Neural progenitor cell (in vitro differentiated cells): ENCODE measurements at regions not wholly inside any gene's neighbourhood (a gene's known extent, or its start where the extent isn't known, plus 50 kb on each side); places are given as distances from the start of the nearest gene placed in this dataset.

Experiments
- EZH2 ChIP-seq: fragments of 200-600 bp; sonication (generic); IDR thresholded peaks from 2 replicates; pipeline ENCODE4 v1.6.1; 2017; ENCODE audit warnings: antibody characterized with exemption, mild to moderate bottlenecking, moderate library complexity
- EZH2phosphoT487 ChIP-seq: fragments of 200-600 bp; sonication (generic); IDR thresholded peaks from 2 replicates; pipeline ENCODE4 v1.6.1; 2017; ENCODE audit warnings: antibody characterized with exemption
- TF ChIP-seq, protein P1 (sequence below): fragments of 200-600 bp; sonication (generic); IDR thresholded peaks from 2 replicates; pipeline ENCODE4 v1.5.1; 2017; ENCODE audit warnings: antibody characterized with exemption, mild to moderate bottlenecking

DNA sequence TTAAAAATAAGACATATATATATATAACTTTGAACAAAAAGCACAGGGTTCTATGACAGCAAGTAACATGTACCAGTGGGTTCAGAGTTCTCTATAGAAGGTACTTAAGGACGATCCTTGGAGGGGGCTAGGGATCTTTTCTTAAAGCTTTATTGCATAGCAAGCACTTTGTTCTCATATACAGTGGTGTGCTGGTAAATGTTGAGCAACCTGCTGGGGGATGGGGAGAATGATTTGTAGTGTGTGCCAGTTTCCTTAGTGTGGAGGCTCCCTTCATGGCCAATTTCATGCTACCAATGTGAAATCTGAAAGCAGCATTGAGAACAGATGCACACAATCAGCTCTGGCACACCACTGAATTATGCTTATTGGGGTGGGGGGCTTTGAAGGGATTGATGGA, 69.5 kb upstream of the NFASC start:
- TF ChIP-seq, protein P1, sequence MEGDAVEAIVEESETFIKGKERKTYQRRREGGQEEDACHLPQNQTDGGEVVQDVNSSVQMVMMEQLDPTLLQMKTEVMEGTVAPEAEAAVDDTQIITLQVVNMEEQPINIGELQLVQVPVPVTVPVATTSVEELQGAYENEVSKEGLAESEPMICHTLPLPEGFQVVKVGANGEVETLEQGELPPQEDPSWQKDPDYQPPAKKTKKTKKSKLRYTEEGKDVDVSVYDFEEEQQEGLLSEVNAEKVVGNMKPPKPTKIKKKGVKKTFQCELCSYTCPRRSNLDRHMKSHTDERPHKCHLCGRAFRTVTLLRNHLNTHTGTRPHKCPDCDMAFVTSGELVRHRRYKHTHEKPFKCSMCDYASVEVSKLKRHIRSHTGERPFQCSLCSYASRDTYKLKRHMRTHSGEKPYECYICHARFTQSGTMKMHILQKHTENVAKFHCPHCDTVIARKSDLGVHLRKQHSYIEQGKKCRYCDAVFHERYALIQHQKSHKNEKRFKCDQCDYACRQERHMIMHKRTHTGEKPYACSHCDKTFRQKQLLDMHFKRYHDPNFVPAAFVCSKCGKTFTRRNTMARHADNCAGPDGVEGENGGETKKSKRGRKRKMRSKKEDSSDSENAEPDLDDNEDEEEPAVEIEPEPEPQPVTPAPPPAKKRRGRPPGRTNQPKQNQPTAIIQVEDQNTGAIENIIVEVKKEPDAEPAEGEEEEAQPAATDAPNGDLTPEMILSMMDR: no peak
- TF ChIP-seq EZH2phosphoT487: no peak
- no peak for TF ChIP-seq EZH2
